SK-N-SH (cell line): ENCODE measurements at regions not wholly inside any gene's neighbourhood (a gene's known extent, or its start where the extent isn't known, plus 50 kb on each side); places are given as distances from the start of the nearest gene placed in this dataset.

Source experiments
- CTCF ChIA-PET: fragments of 300-600, 350-600 bp; formaldehyde crosslinking; extraction: SDS; loops from one replicate; lab custom pipeline; 2021; lab: Yijun Ruan, JAX
- POLR2A ChIA-PET: fragments of 350-600 bp; sonication (Branson Sonifier 250); formaldehyde crosslinking; extraction: SDS; loops from one replicate; lab custom pipeline; 2020; ENCODE audit warnings: antibody characterized with exemption, inconsistent platforms; lab: Yijun Ruan, JAX
- DNase-seq: peaks from one replicate; pipeline ENCODE4 v3.0.0; 2012
- H2AFZ ChIP-seq: fragments of 200-600 bp; sonication (generic); 2 replicates; pipeline ENCODE4 v1.8.1; 2016; ENCODE audit warnings: antibody characterized with exemption, mild to moderate bottlenecking, low read depth
- H3F3A ChIP-seq: fragments of 200-600 bp; sonication (generic); replicated peaks from 2 replicates; pipeline ENCODE3; 2016; ENCODE audit warnings: antibody characterized with exemption, mild to moderate bottlenecking; ENCODE audit not compliant: insufficient read depth
- H3K27ac ChIP-seq, 2 experiments: fragments of 200-500 bp in 1 of 2; fragments of 200-600 bp in 1 of 2; sonication (Bioruptor generic) in 1 of 2; sonication (generic), shearing (Covaris generic) in 1 of 2; 2 replicates each; pipeline versions ENCODE4 v1.5.1 to v1.6.1; 2014 to 2016; ENCODE audit warnings: low read depth in 2 of 2, inconsistent platforms in 1 of 2, low read length in 1 of 2, mild to moderate bottlenecking in 1 of 2, mixed read lengths in 1 of 2
- H3K27me3 ChIP-seq: fragments of 200-600 bp; sonication (generic), shearing (Covaris generic); 2 replicates; pipeline ENCODE4 v1.6.1; 2016; ENCODE audit warnings: mixed run types; ENCODE audit not compliant: insufficient read depth
- H3K36me3 ChIP-seq, 2 experiments: fragments of 200-500 bp in 1 of 2; fragments of 200-600 bp in 1 of 2; sonication (Bioruptor generic) in 1 of 2; sonication (generic) in 1 of 2; replicated peaks in 1 of 2; 2 replicates each; pipeline versions ENCODE3 to v1.5.1; 2014 to 2016; ENCODE audit warnings: low read length in 1 of 2, mild to moderate bottlenecking in 1 of 2; ENCODE audit not compliant: insufficient read depth in 2 of 2, control insufficient read depth in 1 of 2
- H3K4me1 ChIP-seq, 2 experiments: fragments of 200-500 bp in 1 of 2; fragments of 200-600 bp in 1 of 2; sonication (Bioruptor generic) in 1 of 2; sonication (generic), shearing (Covaris generic) in 1 of 2; 2 replicates each; pipeline versions ENCODE4 v1.5.1 to v1.6.1; 2014 to 2016; ENCODE audit warnings: low read depth in 1 of 2, low read length in 1 of 2, mixed run types in 1 of 2; ENCODE audit not compliant: insufficient read depth in 2 of 2, control insufficient read depth in 1 of 2
- H3K4me2 ChIP-seq: fragments of 200-600 bp; sonication (generic), shearing (Covaris generic); 2 replicates; pipeline ENCODE4 v1.6.1; 2017; ENCODE audit warnings: mixed run types
- H3K4me3 ChIP-seq, 2 experiments: fragments of 200-500 bp in 1 of 2; fragments of 200-600 bp in 1 of 2; sonication (Bioruptor generic) in 1 of 2; sonication (generic), shearing (Covaris generic) in 1 of 2; 2 replicates each; pipeline versions ENCODE4 v1.5.1 to v1.8.1; 2014 to 2016; ENCODE audit warnings: low read depth in 2 of 2, inconsistent platforms in 1 of 2, low read length in 1 of 2, mild to moderate bottlenecking in 1 of 2, mixed read lengths in 1 of 2, moderate library complexity in 1 of 2
- H3K79me2 ChIP-seq: fragments of 200-600 bp; sonication (generic); 2 replicates; pipeline ENCODE4 v1.8.1; 2017; ENCODE audit warnings: mild to moderate bottlenecking; ENCODE audit not compliant: insufficient read depth
- H3K9ac ChIP-seq: fragments of 200-600 bp; sonication (generic); 2 replicates; pipeline ENCODE4 v1.6.1; 2017; ENCODE audit warnings: mixed run types
- H3K9me2 ChIP-seq: fragments of 200-600 bp; sonication (generic); 2 replicates; pipeline ENCODE4 v1.6.1; 2017; ENCODE audit warnings: mixed run types
- H3K9me3 ChIP-seq: fragments of 200-600 bp; sonication (generic); 2 replicates; pipeline ENCODE4 v1.6.1; 2017; ENCODE audit warnings: mixed run types, mild to moderate bottlenecking, moderate library complexity
- H4K20me1 ChIP-seq: fragments of 200-600 bp; sonication (generic); 2 replicates; pipeline ENCODE4 v1.6.1; 2017; ENCODE audit warnings: mild to moderate bottlenecking, mixed run types; ENCODE audit not compliant: insufficient read depth
- CHD2 ChIP-seq: fragments of 150-350 bp; IDR thresholded peaks from 2 replicates; pipeline ENCODE4 v1.6.1; 2018; ENCODE audit warnings: low read length; ENCODE audit not compliant: partially characterized antibody
- ELF1 ChIP-seq: IDR thresholded peaks from 2 replicates; pipeline ENCODE4 v1.4.0; 2012
- EP300 ChIP-seq, 2 experiments: IDR thresholded peaks; 2 replicates each; pipeline versions ENCODE4 v1.4.0 to v1.6.1; 2012; ENCODE audit warnings: borderline replicate concordance in 1 of 2, low read depth in 1 of 2, low read length in 1 of 2
- FOSL2 ChIP-seq: IDR thresholded peaks from 2 replicates; pipeline ENCODE4 v1.4.0; 2012; ENCODE audit warnings: low read depth, mild to moderate bottlenecking, moderate library complexity, borderline replicate concordance
- FOXM1 ChIP-seq: IDR thresholded peaks from 2 replicates; pipeline ENCODE4 v1.4.0; 2012; ENCODE audit warnings: low read depth, mild to moderate bottlenecking
- JUND ChIP-seq: IDR thresholded peaks from 2 replicates; pipeline ENCODE4 v1.4.0; 2012
- MAX ChIP-seq: IDR thresholded peaks from 2 replicates; pipeline ENCODE4 v1.4.0; 2012; ENCODE audit warnings: low read depth
- MEF2A ChIP-seq: IDR thresholded peaks from 2 replicates; pipeline ENCODE4 v1.4.0; 2012; ENCODE audit warnings: low read depth, borderline replicate concordance
- NFIC ChIP-seq: IDR thresholded peaks from 2 replicates; pipeline ENCODE4 v1.4.0; 2012; ENCODE audit warnings: borderline replicate concordance
- NRF1 ChIP-seq: IDR thresholded peaks from 2 replicates; pipeline ENCODE4 v1.6.1; 2012; ENCODE audit warnings: low read depth, mild to moderate bottlenecking, low read length
- PBX3 ChIP-seq: IDR thresholded peaks from 2 replicates; pipeline ENCODE4; 2012
- POLR2AphosphoS5 ChIP-seq: IDR thresholded peaks from 2 replicates; pipeline ENCODE4 v1.6.1; 2012; ENCODE audit warnings: low read depth, low read length
- RAD21 ChIP-seq: IDR thresholded peaks from 2 replicates; pipeline ENCODE4 v1.6.1; 2012; ENCODE audit warnings: mild to moderate bottlenecking, low read length
- RCOR1 ChIP-seq: fragments of 150-350 bp; IDR thresholded peaks from 2 replicates; pipeline ENCODE4 v1.6.1; 2017; ENCODE audit warnings: antibody characterized with exemption, low read length
- REST ChIP-seq: IDR thresholded peaks from 2 replicates; pipeline ENCODE4 v1.6.1; 2012; ENCODE audit warnings: mild to moderate bottlenecking, low read depth, low read length, moderate library complexity
- RXRA ChIP-seq: IDR thresholded peaks from 2 replicates; pipeline ENCODE4 v1.4.0; 2012; ENCODE audit warnings: low read depth, mild to moderate bottlenecking, borderline replicate concordance
- SIN3A ChIP-seq: IDR thresholded peaks from 2 replicates; pipeline ENCODE4 v1.6.1; 2012; ENCODE audit warnings: low read depth, mild to moderate bottlenecking, low read length, moderate library complexity, borderline replicate concordance
- TAF1 ChIP-seq: IDR thresholded peaks from 2 replicates; pipeline ENCODE4 v1.6.1; 2012; ENCODE audit warnings: low read depth, mild to moderate bottlenecking, low read length, moderate library complexity, borderline replicate concordance
- TCF12 ChIP-seq: IDR thresholded peaks from 2 replicates; pipeline ENCODE4 v1.4.0; 2012
- TEAD4 ChIP-seq: IDR thresholded peaks from 2 replicates; pipeline ENCODE4 v1.4.0; 2012; ENCODE audit warnings: mild to moderate bottlenecking, borderline replicate concordance; ENCODE audit not compliant: insufficient read depth
- USF1 ChIP-seq: IDR thresholded peaks from 2 replicates; pipeline ENCODE4 v1.4.0; 2012; ENCODE audit warnings: low read depth, borderline replicate concordance
- USF2 ChIP-seq: fragments of 150-350 bp; IDR thresholded peaks from 2 replicates; pipeline ENCODE4 v1.6.1; 2017; ENCODE audit warnings: antibody characterized with exemption, low read length, low read depth, borderline replicate concordance
- YY1 ChIP-seq: IDR thresholded peaks from 2 replicates; pipeline ENCODE4 v1.4.0; 2012; ENCODE audit warnings: low read depth, mild to moderate bottlenecking
- ZBTB33 ChIP-seq: IDR thresholded peaks from 2 replicates; pipeline ENCODE4 v1.4.0; 2012; ENCODE audit warnings: low read depth, borderline replicate concordance
- WGBS: methylation state at CpG from one replicate; pipeline ENCODE4 v1.1.6; 2017; ENCODE audit warnings: low lambda C conversion rate; 5-methylcytosine and 5-hydroxymethylcytosine counted together

- peak overlapping the region; percentile 21; the same call in 1 of the 2 replicates for H3K4me2 ChIP-seq
- POLR2A ChIA-PET: no interaction called here
- peak; percentile 44 for DNase-seq
- peaks cover 5% of the 10 kb centered on the region in 2 experiments; a peak in 2 of 4 replicates for H3K4me1 ChIP-seq
- CTCF ChIA-PET: interaction anchor here (1.1 to 3.0 kb wide), 3 partner anchors 17 to 382 kb away, joined by 3 to 7 read pairs (median 4); no protein-coding TSS in a partner anchor
- H3K27me3 ChIP-seq: 0 out of 2 replicates have a peak, but pooled peaks cover 5% of the 10 kb centered on the region
- H3K27ac ChIP-seq: peak overlapping the region in 1 of 2 experiments; percentile 65; a peak in 2 of 4 replicates
- H3K36me3 ChIP-seq: no peaks in the 10 kb centered on the region
- no peak overlapping the region for H3K9ac ChIP-seq
- no peak overlapping the region for H3K4me3 ChIP-seq
- no peak for TF ChIP-seq TAF1
- no peak for TF ChIP-seq ELF1
- TF ChIP-seq REST: peak; percentile 48; the same call in 1 of the 2 replicates
- no peak for TF ChIP-seq RAD21
- TF ChIP-seq MAX: peak; percentile 53; the same call in 1 of the 2 replicates
- TF ChIP-seq USF1: no peak
- no peak for TF ChIP-seq CHD2
- no peak for TF ChIP-seq USF2
- TF ChIP-seq SIN3A: 0 out of 2 replicates have a peak, but pooled peaks have one; percentile 30
- TF ChIP-seq RCOR1: 0 out of 2 replicates have a peak, but pooled peaks have one; percentile 27
- TF ChIP-seq TEAD4: peak; percentile 95
- 0 out of 2 replicates have a peak, but pooled peaks have one; percentile 15 for TF ChIP-seq YY1
- peak; percentile 97 for TF ChIP-seq FOSL2
- peak; percentile 46; the same call in 1 of the 2 replicates for TF ChIP-seq MEF2A
- peak; percentile 99 for TF ChIP-seq TCF12
- TF ChIP-seq FOXM1: peak; percentile 90
- TF ChIP-seq JUND: peak; percentile 100
- no peak; the same call in none of the 2 replicates for TF ChIP-seq RXRA
- TF ChIP-seq EP300 (IDR thresholded peaks at IDR 0.05; ENCODE audit: borderline replicate concordance in 1 of 2, low read depth in 1 of 2, low read length in 1 of 2): peak in 1 of 2 experiments; percentile 96; a peak in 2 of 4 replicates
- peak; percentile 73; the same call in 1 of the 2 replicates for TF ChIP-seq POLR2AphosphoS5
- peak; percentile 98 for TF ChIP-seq PBX3
- peak; percentile 88 for TF ChIP-seq ZBTB33
- no peak for TF ChIP-seq NRF1
- TF ChIP-seq NFIC: peak; percentile 79; the same call in 1 of the 2 replicates
- H3K9me2 ChIP-seq: no peaks in the 10 kb centered on the region
- WGBS: 0% methylated on average over 1 of the region's 1 CpG
- H2AFZ ChIP-seq: no peak overlapping the region
- no peaks in the 10 kb centered on the region for H3K9me3 ChIP-seq
- H4K20me1 ChIP-seq: peaks cover 2% of the 10 kb centered on the region; the same call in 1 of the 2 replicates
- peaks cover 16% of the 10 kb centered on the region for H3F3A ChIP-seq
- H3K79me2 ChIP-seq: no peaks in the 10 kb centered on the region
Measured at GRCh38 chr5:158456756-158457155, 597.8 kb upstream of the CLINT1 start.
